ENCODE measurements at regions not wholly inside any gene's neighbourhood (a gene's known extent, or its start where the extent isn't known, plus 50 kb on each side); places are given as distances from the start of the nearest gene placed in this dataset.

DNA sequence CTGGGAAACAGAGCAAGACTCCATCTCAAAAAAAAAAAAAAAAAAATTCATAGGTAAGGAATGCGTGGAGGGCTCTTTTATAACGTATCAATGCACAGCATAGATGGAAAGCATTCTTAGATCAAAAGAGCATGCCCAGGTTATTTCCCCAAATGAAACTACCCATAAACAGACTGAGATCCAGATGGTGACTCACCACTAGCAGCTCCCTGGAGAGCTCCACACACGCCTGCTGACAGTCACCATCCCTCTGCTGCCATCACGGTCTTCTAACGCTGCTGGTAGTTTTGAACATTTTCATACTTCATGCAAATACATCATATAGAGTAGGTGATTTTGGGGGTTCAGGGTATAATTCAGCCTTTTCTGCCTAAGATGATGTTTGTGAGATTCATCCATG is 136.9 kb downstream of the ASMT start:
- TF ChIP-seq POLR2A (IDR thresholded peaks at IDR 0.05) = no peak
- TF ChIP-seq, protein P1, sequence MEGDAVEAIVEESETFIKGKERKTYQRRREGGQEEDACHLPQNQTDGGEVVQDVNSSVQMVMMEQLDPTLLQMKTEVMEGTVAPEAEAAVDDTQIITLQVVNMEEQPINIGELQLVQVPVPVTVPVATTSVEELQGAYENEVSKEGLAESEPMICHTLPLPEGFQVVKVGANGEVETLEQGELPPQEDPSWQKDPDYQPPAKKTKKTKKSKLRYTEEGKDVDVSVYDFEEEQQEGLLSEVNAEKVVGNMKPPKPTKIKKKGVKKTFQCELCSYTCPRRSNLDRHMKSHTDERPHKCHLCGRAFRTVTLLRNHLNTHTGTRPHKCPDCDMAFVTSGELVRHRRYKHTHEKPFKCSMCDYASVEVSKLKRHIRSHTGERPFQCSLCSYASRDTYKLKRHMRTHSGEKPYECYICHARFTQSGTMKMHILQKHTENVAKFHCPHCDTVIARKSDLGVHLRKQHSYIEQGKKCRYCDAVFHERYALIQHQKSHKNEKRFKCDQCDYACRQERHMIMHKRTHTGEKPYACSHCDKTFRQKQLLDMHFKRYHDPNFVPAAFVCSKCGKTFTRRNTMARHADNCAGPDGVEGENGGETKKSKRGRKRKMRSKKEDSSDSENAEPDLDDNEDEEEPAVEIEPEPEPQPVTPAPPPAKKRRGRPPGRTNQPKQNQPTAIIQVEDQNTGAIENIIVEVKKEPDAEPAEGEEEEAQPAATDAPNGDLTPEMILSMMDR (IDR thresholded peaks at IDR 0.05) = no peak
